Endothelial cell of umbilical vein (primary cell): ENCODE measurements at regions not wholly inside any gene's neighbourhood (a gene's known extent, or its start where the extent isn't known, plus 50 kb on each side); places are given as distances from the start of the nearest gene placed in this dataset.

Source experiments
- BruUV-seq: library from RNA; stranded (reverse); fragments of 400-500 nt; replicated peaks from 2 replicates; lab custom pipeline; 2021; lab: Mats Ljungman, UMichigan
- CTCF ChIA-PET: fragments of 300-600, 350-600 bp; sonication (Branson Sonifier 250); formaldehyde crosslinking; loops from one replicate; lab custom pipeline; 2021; ENCODE audit warnings: antibody characterized with exemption, inconsistent platforms; lab: Charles Lee
- POLR2A ChIA-PET: fragments of 300-600, 350-600 bp; sonication (Branson Sonifier 250); formaldehyde crosslinking; loops from one replicate; lab custom pipeline; 2021; ENCODE audit warnings: antibody characterized with exemption, inconsistent platforms; lab: Charles Lee
- DNase-seq: peaks from one replicate; pipeline ENCODE4 v3.0.0-alpha.2; 2011; ENCODE audit warnings: low read depth, low spot score
- FAIRE-seq: peaks from 2 replicates; lab custom pipeline; 2011; peaks lifted over from hg19 to GRCh38; lab: Jason Lieb, UNC
- H2AFZ ChIP-seq: 2 replicates; pipeline ENCODE4 v1.6.0; 2012; ENCODE audit warnings: low read depth, low read length, control low read depth, inconsistent platforms
- H3K27ac ChIP-seq: 2 replicates; pipeline ENCODE4 v1.5.1; 2011; ENCODE audit warnings: low read depth, mild to moderate bottlenecking, control low read depth, low read length, moderate library complexity; ENCODE audit not compliant: insufficient read depth
- H3K27me3 ChIP-seq, 2 experiments: 2 replicates each; pipeline versions ENCODE4 v1.6.0 to v1.6.1; 2011; ENCODE audit warnings: low read length in 2 of 2, mixed read lengths in 1 of 2; ENCODE audit not compliant: control insufficient read depth in 2 of 2, insufficient read depth in 2 of 2
- H3K36me3 ChIP-seq, 2 experiments: 2 replicates in 1 of 2; 3 replicates in 1 of 2; pipeline ENCODE4 v1.5.1; 2011; ENCODE audit warnings: low read length in 2 of 2, mild to moderate bottlenecking in 1 of 2, moderate library complexity in 1 of 2; ENCODE audit not compliant: control insufficient read depth in 2 of 2, insufficient read depth in 2 of 2; ENCODE audit errors: extremely low read depth in 1 of 2
- H3K4me1 ChIP-seq: 3 replicates; pipeline ENCODE4 v1.5.1; 2011; ENCODE audit warnings: mild to moderate bottlenecking, low read length; ENCODE audit not compliant: control insufficient read depth, insufficient read depth; ENCODE audit errors: extremely low read depth
- H3K4me2 ChIP-seq: 2 replicates; pipeline ENCODE4 v1.6.1; 2011; ENCODE audit warnings: low read length, control low read depth, mixed read lengths; ENCODE audit not compliant: insufficient read depth
- H3K4me3 ChIP-seq, 3 experiments: fragments of 200-600 bp in 1 of 3; sonication (generic), shearing (Covaris generic) in 1 of 3; replicated peaks in 1 of 3; 2 replicates each; pipeline ENCODE4 v1.5.1; 2011 to 2016; ENCODE audit warnings: control low read depth in 3 of 3, low read length in 3 of 3, mild to moderate bottlenecking in 2 of 3, inconsistent platforms in 1 of 3, low read depth in 1 of 3, moderate library complexity in 1 of 3; ENCODE audit not compliant: insufficient read depth in 1 of 3
- H3K79me2 ChIP-seq: 2 replicates; pipeline ENCODE4 v1.6.0; 2012; ENCODE audit warnings: low read length, inconsistent platforms; ENCODE audit not compliant: control insufficient read depth, insufficient read depth
- H3K9ac ChIP-seq: replicated peaks from 2 replicates; pipeline ENCODE3; 2011; ENCODE audit warnings: low read length, control low read depth; ENCODE audit not compliant: insufficient read depth; ENCODE audit errors: extremely low read depth
- H3K9me1 ChIP-seq: replicated peaks from 3 replicates; pipeline ENCODE4 v1.6.0; 2011; ENCODE audit warnings: mild to moderate bottlenecking, low read length; ENCODE audit not compliant: control insufficient read depth, insufficient read depth; ENCODE audit errors: extremely low read depth
- H3K9me3 ChIP-seq: replicated peaks from 2 replicates; pipeline ENCODE4 v1.5.1; 2012; ENCODE audit warnings: low read length, inconsistent platforms; ENCODE audit not compliant: control insufficient read depth, insufficient read depth
- H4K20me1 ChIP-seq: replicated peaks from 2 replicates; pipeline ENCODE3; 2011; ENCODE audit warnings: mild to moderate bottlenecking, low read length; ENCODE audit not compliant: control insufficient read depth, insufficient read depth; ENCODE audit errors: extremely low read depth
- EZH2 ChIP-seq: IDR thresholded peaks from 2 replicates; pipeline ENCODE4 v1.6.1; 2012; ENCODE audit warnings: borderline replicate concordance, low read depth, mild to moderate bottlenecking, moderate library complexity, low read length, inconsistent platforms; ENCODE audit not compliant: severe bottlenecking
- FOS ChIP-seq: IDR thresholded peaks from 2 replicates; pipeline ENCODE4 v1.6.1; 2011; ENCODE audit warnings: mild to moderate bottlenecking, low read length, moderate library complexity, borderline replicate concordance; ENCODE audit not compliant: insufficient read depth
- JUN ChIP-seq: IDR thresholded peaks from 2 replicates; pipeline ENCODE4 v1.6.1; 2011; ENCODE audit warnings: borderline replicate concordance, low read depth; ENCODE audit not compliant: insufficient read length, insufficient read depth
- MAX ChIP-seq: IDR thresholded peaks from 2 replicates; pipeline ENCODE4 v1.6.1; 2011; ENCODE audit not compliant: insufficient read depth, insufficient read length
- MYC ChIP-seq: IDR thresholded peaks from one replicate; pipeline ENCODE4 v1.6.1; 2011; ENCODE audit warnings: mild to moderate bottlenecking, low read depth, low read length
- POLR2A ChIP-seq: IDR thresholded peaks from 2 replicates; pipeline ENCODE4 v1.6.1; 2012; ENCODE audit warnings: low read depth, mild to moderate bottlenecking, control low read depth, low read length
- dilution Hi-C: fragments of 300-500 bp; cut with MboI; formaldehyde crosslinking; loops from one replicate; pipeline ENCODE4 v1.15.0; 2019; ENCODE audit warnings: low sequenced_read_pairs; ENCODE audit not compliant: extremely low pct_ligation_motif_present
- intact Hi-C: fragments of 100-400 bp; cut with micrococcal nuclease; formaldehyde crosslinking; loops from one replicate; pipeline ENCODE4 v1.10.0; 2022

GRCh38 chr6:100181309-100181708, 187.3 kb upstream of the MCHR2 start:
- intact Hi-C loops: no loop called here

DNA sequence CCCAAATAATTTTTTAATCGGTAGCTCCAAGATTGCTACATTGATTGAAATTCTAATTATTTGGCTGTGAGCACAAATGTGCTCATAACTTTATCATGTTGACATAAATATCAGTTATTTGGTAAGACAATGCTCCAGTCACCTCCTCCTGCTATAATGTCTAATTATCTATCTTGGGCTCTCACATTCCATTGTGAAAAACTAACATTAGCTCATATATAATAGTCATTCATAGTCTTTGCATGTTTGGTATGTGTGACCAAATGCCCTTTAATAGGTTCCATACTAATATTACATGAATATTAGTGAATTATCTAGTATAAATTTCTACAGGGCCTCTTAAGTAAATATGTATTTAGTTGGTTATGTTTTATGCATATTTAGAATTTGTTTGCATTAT, 185.6 kb upstream of the MCHR2 start:
- FAIRE-seq: no peak
- no peak overlapping the region for H3K4me2 ChIP-seq
- H3K9me3 ChIP-seq: no peaks in the 10 kb centered on the region
- H2AFZ ChIP-seq: no peak overlapping the region
- H3K27me3 ChIP-seq: no peaks in the 10 kb centered on the region
- H3K9ac ChIP-seq: no peak overlapping the region
- CTCF ChIA-PET: interaction anchor here (1.9 to 3.1 kb wide), 2 partner anchors 280 to 285 kb away, joined by 4 to 11 read pairs; partner anchors contain the start of gene SIM1
- dilution Hi-C loops (no loop called here), intact Hi-C loops (loop anchor here (5.0 kb wide), 2 partner anchors 123 to 283 kb away; partner anchors contain the start of gene SIM1)
- no peaks in the 10 kb centered on the region for H3K79me2 ChIP-seq
- POLR2A ChIA-PET: no interaction called here
- no peak overlapping the region for H3K27ac ChIP-seq
- H3K9me1 ChIP-seq: no peaks in the 10 kb centered on the region
- H4K20me1 ChIP-seq: no peaks in the 10 kb centered on the region
- BruUV-seq: no TSS peak
- no peaks in the 10 kb centered on the region for H3K4me1 ChIP-seq
- H3K4me3 ChIP-seq: no peak overlapping the region
- no peaks in the 10 kb centered on the region for H3K36me3 ChIP-seq
- no peak for DNase-seq
- TF ChIP-seq EZH2 (no peak), MAX (no peak)

More at GRCh38 chr6:100181309-100181708, 187.3 kb upstream of the MCHR2 start:
- dilution Hi-C loops: no loop called here
- H3K79me2 ChIP-seq: no peaks in the 10 kb centered on the region
- no peaks in the 10 kb centered on the region for H3K27me3 ChIP-seq
- H3K4me2 ChIP-seq: no peak overlapping the region
- no peak for TF ChIP-seq FOS
- TF ChIP-seq MAX: no peak
- TF ChIP-seq JUN: no peak
- no peak for TF ChIP-seq MYC
- TF ChIP-seq POLR2A: no peak
- H3K27ac ChIP-seq: no peak overlapping the region
- ChIA-PET CTCF (interaction anchor here (0.7 to 0.9 kb wide), 2 partner anchors 65 to 77 kb away, joined by 3 read pairs; no protein-coding TSS in a partner anchor), POLR2A (no interaction called here)
- H3K4me1 ChIP-seq: no peaks in the 10 kb centered on the region
- H3K4me3 ChIP-seq: no peak overlapping the region
- DNase-seq (no peak), FAIRE-seq (no peak)
- no peak overlapping the region for H3K9ac ChIP-seq
- H2AFZ ChIP-seq: no peak overlapping the region
- H3K9me1 ChIP-seq: no peaks in the 10 kb centered on the region
- BruUV-seq: no TSS peak
- no peaks in the 10 kb centered on the region for H4K20me1 ChIP-seq
- H3K9me3 ChIP-seq: no peaks in the 10 kb centered on the region
- H3K36me3 ChIP-seq: no peaks in the 10 kb centered on the region
